K562 (cell line): ENCODE measurements at regions not wholly inside any gene's neighbourhood (a gene's known extent, or its start where the extent isn't known, plus 50 kb on each side); places are given as distances from the start of the nearest gene placed in this dataset.

Experiments used
- NFE2L1 ChIP-seq: fragments of 450-650 bp; IDR thresholded peaks from 2 replicates; pipeline ENCODE4 v1.6.1; 2016; ENCODE audit warnings: missing genetic modification characterization, low read depth, mild to moderate bottlenecking, missing compliant biosample characterization, moderate library complexity, borderline replicate concordance
- TGIF2 ChIP-seq: sonication (generic); formaldehyde crosslinking; IDR thresholded peaks from 2 replicates; pipeline ENCODE4 v1.8.1; 2022; ENCODE audit warnings: mild to moderate bottlenecking, missing genetic modification reagents, moderate library complexity
- ZNF146 ChIP-seq: IDR thresholded peaks from one replicate; pipeline ENCODE4 v1.6.1; 2018; ENCODE audit warnings: missing compliant biosample characterization; ENCODE audit not compliant: unreplicated experiment
- TF ChIP-seq, protein P1 (sequence below): sonication (generic); IDR thresholded peaks from 2 replicates; pipeline ENCODE4 v1.6.1; 2016
- TF ChIP-seq, protein P2 (sequence below): fragments of 450-650 bp; IDR thresholded peaks from 2 replicates; pipeline ENCODE4 v1.6.1; 2016; ENCODE audit warnings: mild to moderate bottlenecking, moderate library complexity

DNA sequence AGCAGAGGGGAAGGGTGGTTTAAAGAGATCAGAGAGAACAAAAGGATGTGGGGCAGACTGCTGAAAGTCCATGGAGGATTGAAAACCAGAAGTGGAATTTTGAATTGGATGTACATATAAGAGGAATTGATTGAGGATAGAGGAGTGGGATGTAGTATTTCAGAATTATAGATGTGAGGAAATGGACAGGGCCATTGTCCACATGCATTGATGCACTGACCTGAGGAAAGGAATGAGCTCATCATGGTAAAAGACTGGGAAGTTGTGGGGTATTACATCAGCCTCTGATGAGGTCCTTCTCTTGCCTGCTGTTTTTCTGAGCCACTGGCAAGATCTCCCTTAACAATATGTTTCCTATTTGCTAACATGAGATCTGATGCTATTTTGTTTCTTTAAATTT lies 365.7 kb upstream of the FANCL start (continued):
- TF ChIP-seq, protein P1, sequence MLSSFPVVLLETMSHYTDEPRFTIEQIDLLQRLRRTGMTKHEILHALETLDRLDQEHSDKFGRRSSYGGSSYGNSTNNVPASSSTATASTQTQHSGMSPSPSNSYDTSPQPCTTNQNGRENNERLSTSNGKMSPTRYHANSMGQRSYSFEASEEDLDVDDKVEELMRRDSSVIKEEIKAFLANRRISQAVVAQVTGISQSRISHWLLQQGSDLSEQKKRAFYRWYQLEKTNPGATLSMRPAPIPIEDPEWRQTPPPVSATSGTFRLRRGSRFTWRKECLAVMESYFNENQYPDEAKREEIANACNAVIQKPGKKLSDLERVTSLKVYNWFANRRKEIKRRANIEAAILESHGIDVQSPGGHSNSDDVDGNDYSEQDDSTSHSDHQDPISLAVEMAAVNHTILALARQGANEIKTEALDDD = no peak
- TF ChIP-seq TGIF2 (CRISPR knock-in tag) = no peak
- TF ChIP-seq NFE2L1 (tag) = no peak
- no peak for TF ChIP-seq ZNF146 (CRISPR knock-in tag)
- TF ChIP-seq, protein P2, sequence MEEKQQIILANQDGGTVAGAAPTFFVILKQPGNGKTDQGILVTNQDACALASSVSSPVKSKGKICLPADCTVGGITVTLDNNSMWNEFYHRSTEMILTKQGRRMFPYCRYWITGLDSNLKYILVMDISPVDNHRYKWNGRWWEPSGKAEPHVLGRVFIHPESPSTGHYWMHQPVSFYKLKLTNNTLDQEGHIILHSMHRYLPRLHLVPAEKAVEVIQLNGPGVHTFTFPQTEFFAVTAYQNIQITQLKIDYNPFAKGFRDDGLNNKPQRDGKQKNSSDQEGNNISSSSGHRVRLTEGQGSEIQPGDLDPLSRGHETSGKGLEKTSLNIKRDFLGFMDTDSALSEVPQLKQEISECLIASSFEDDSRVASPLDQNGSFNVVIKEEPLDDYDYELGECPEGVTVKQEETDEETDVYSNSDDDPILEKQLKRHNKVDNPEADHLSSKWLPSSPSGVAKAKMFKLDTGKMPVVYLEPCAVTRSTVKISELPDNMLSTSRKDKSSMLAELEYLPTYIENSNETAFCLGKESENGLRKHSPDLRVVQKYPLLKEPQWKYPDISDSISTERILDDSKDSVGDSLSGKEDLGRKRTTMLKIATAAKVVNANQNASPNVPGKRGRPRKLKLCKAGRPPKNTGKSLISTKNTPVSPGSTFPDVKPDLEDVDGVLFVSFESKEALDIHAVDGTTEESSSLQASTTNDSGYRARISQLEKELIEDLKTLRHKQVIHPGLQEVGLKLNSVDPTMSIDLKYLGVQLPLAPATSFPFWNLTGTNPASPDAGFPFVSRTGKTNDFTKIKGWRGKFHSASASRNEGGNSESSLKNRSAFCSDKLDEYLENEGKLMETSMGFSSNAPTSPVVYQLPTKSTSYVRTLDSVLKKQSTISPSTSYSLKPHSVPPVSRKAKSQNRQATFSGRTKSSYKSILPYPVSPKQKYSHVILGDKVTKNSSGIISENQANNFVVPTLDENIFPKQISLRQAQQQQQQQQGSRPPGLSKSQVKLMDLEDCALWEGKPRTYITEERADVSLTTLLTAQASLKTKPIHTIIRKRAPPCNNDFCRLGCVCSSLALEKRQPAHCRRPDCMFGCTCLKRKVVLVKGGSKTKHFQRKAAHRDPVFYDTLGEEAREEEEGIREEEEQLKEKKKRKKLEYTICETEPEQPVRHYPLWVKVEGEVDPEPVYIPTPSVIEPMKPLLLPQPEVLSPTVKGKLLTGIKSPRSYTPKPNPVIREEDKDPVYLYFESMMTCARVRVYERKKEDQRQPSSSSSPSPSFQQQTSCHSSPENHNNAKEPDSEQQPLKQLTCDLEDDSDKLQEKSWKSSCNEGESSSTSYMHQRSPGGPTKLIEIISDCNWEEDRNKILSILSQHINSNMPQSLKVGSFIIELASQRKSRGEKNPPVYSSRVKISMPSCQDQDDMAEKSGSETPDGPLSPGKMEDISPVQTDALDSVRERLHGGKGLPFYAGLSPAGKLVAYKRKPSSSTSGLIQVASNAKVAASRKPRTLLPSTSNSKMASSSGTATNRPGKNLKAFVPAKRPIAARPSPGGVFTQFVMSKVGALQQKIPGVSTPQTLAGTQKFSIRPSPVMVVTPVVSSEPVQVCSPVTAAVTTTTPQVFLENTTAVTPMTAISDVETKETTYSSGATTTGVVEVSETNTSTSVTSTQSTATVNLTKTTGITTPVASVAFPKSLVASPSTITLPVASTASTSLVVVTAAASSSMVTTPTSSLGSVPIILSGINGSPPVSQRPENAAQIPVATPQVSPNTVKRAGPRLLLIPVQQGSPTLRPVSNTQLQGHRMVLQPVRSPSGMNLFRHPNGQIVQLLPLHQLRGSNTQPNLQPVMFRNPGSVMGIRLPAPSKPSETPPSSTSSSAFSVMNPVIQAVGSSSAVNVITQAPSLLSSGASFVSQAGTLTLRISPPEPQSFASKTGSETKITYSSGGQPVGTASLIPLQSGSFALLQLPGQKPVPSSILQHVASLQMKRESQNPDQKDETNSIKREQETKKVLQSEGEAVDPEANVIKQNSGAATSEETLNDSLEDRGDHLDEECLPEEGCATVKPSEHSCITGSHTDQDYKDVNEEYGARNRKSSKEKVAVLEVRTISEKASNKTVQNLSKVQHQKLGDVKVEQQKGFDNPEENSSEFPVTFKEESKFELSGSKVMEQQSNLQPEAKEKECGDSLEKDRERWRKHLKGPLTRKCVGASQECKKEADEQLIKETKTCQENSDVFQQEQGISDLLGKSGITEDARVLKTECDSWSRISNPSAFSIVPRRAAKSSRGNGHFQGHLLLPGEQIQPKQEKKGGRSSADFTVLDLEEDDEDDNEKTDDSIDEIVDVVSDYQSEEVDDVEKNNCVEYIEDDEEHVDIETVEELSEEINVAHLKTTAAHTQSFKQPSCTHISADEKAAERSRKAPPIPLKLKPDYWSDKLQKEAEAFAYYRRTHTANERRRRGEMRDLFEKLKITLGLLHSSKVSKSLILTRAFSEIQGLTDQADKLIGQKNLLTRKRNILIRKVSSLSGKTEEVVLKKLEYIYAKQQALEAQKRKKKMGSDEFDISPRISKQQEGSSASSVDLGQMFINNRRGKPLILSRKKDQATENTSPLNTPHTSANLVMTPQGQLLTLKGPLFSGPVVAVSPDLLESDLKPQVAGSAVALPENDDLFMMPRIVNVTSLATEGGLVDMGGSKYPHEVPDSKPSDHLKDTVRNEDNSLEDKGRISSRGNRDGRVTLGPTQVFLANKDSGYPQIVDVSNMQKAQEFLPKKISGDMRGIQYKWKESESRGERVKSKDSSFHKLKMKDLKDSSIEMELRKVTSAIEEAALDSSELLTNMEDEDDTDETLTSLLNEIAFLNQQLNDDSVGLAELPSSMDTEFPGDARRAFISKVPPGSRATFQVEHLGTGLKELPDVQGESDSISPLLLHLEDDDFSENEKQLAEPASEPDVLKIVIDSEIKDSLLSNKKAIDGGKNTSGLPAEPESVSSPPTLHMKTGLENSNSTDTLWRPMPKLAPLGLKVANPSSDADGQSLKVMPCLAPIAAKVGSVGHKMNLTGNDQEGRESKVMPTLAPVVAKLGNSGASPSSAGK = peak; percentile 33; the same call in 1 of the 2 replicates
